Fibroblast of lung (primary cell): ENCODE measurements at regions not wholly inside any gene's neighbourhood (a gene's known extent, or its start where the extent isn't known, plus 50 kb on each side); places are given as distances from the start of the nearest gene placed in this dataset.

ENCODE experiments used
- EZH2 ChIP-seq: IDR thresholded peaks from 2 replicates; pipeline ENCODE4 v1.5.1; 2012; ENCODE audit warnings: low read length, control low read depth, mild to moderate bottlenecking; ENCODE audit errors: missing control alignments
- TF ChIP-seq, protein P1 (sequence below), 2 donors: IDR thresholded peaks in 1 of 2; conservative IDR thresholded peaks in 1 of 2; 1 replicate in 1 of 2; 2 replicates in 1 of 2; pipeline ENCODE4 v1.5.1; 2011 to 2012; ENCODE audit warnings: low read length in 2 of 2, control low read depth in 1 of 2, inconsistent platforms in 1 of 2, low read depth in 1 of 2, mild to moderate bottlenecking in 1 of 2

DNA sequence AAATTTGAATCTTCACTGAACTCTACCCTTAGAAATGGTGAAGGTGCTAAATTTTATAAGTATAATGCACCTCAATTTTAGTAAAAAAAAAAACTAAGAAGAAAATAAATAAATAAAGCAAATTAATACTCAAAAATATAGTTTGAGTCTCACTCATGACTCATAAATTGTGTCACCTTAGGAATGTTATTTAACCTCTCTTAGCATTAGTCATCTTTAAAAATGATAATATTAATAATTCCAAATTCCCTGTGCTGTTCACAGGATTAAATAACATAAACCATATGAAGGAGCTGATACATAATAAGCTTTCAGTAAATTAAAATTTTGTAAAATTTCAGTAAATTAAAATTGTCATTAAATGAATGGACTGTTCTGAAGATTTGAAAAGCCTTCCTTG, 339.8 kb upstream of the RGMB start:
- no peak for TF ChIP-seq EZH2
- TF ChIP-seq, protein P1, sequence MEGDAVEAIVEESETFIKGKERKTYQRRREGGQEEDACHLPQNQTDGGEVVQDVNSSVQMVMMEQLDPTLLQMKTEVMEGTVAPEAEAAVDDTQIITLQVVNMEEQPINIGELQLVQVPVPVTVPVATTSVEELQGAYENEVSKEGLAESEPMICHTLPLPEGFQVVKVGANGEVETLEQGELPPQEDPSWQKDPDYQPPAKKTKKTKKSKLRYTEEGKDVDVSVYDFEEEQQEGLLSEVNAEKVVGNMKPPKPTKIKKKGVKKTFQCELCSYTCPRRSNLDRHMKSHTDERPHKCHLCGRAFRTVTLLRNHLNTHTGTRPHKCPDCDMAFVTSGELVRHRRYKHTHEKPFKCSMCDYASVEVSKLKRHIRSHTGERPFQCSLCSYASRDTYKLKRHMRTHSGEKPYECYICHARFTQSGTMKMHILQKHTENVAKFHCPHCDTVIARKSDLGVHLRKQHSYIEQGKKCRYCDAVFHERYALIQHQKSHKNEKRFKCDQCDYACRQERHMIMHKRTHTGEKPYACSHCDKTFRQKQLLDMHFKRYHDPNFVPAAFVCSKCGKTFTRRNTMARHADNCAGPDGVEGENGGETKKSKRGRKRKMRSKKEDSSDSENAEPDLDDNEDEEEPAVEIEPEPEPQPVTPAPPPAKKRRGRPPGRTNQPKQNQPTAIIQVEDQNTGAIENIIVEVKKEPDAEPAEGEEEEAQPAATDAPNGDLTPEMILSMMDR (conservative IDR thresholded peaks at IDR 0.05 in 1 of 2, IDR thresholded peaks at IDR 0.05 in 1 of 2; ENCODE audit: low read depth in 1 of 2, low read length in 2 of 2) = no peak
